Erythroblast (primary cell): ENCODE measurements at regions not wholly inside any gene's neighbourhood (a gene's known extent, or its start where the extent isn't known, plus 50 kb on each side); places are given as distances from the start of the nearest gene placed in this dataset.

ENCODE experiments used
- DNase-seq, 2 experiments: peaks; one replicate each; lab custom pipeline; 2025; lab: John Stamatoyannopoulos, UW
- GATA1 ChIP-seq: IDR thresholded peaks from 2 replicates; pipeline ENCODE4 v1.6.1; 2011; ENCODE audit warnings: low read depth, mild to moderate bottlenecking, control low read depth, low read length, moderate library complexity
- POLR2A ChIP-seq: IDR thresholded peaks from 2 replicates; pipeline ENCODE4 v1.6.1; 2011; ENCODE audit warnings: mild to moderate bottlenecking, low read length

DNA sequence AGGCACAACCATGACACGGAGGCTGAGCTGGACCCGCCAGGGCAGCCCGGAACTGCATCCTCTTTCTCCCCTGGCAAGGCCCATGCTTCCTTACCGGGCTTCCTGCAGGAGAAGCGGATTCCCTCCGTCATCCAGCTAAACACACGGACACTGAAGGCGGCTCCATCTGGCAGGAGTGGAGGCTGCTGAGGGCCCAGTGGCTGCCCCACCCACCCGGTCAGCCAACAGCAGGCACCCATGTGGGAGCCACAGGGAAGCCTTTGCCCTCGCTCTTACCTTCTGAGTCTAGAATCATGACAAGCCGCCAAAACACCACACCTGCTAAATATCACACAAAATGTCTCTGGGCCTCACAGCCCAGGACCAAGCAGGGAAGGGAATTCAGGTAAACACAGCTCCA is 321.6 kb upstream of the RNF32 start:
- TF ChIP-seq POLR2A, result no peak
- TF ChIP-seq GATA1, result no peak
- DNase-seq, result no peak

DNA sequence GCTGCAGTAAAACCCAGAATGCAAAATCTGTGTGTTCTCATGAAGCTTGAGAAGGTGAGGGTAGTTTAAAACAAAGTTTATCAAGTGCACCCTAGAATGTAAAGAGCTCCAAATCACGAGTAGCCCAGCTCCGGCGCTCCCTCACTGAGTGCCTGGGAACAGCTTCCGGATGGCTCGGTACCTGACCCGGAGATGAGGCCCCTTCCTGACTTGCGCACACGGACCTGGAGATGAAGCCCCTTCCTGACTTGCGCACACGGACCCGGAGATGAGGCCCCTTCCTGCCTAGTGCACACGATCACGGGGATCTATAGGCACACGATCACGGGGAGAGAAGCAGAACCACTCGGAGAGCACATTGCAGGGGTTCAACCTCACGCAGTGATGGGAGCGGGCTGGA is 322.1 kb upstream of the RNF32 start:
- TF ChIP-seq POLR2A (no peak), GATA1 (no peak)
- no peak for DNase-seq

DNA sequence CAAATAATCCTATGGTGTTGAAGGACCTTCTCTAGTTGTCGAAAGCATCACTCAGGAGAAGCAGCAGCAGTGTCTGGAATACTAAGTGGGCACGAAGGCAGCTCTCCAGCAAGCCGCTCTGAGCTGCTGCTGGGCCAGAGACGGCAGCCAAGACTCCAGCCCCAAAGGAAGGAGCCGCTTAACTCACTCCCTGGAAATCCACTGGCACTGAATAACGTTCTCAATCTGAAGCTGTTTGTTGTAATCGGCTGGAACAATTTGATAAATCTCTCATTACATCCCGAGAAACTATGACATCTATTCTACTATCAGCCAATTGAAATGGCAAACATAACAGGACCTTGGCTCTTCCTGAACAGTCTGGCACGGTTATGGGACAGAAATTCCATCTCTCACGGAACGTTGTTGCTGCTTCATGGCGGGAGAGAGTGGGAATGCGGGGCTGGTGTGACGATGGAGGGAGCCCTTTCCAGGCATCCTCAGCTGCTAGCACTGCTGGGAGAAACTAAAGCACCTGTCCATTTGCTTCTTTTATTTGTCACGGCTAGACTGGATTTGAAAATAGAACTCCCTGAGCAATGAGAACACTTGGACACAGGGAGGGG is 331.5 kb upstream of the RNF32 start:
- TF ChIP-seq POLR2A (no peak), GATA1 (no peak)
- no peak for DNase-seq

DNA sequence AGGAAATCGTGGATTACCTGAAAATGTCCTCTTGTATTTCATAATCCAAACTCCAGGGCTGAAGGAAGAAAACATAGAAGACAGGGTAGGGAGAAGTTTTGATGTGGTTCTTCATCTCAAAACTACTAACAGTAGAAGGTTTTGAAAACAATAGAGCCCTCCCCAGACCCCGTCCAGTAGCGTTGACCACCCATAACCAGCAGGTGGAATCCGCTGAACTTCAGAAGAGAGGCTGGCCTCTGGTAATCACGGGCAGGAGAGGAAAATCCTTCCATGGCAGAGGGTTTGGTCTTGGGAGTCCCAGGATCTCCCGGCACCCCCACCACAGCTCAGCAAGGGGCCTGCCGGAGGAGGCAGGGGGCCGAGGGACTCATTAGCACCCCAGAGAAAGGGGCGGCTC is 333.4 kb upstream of the RNF32 start:
- no peak for TF ChIP-seq GATA1
- TF ChIP-seq POLR2A, result no peak
- DNase-seq, result no peak

- TF ChIP-seq GATA1 (no peak), POLR2A (no peak)
Observed at GRCh38 chr7:156305351-156305750, 335.2 kb upstream of the RNF32 start.

DNA sequence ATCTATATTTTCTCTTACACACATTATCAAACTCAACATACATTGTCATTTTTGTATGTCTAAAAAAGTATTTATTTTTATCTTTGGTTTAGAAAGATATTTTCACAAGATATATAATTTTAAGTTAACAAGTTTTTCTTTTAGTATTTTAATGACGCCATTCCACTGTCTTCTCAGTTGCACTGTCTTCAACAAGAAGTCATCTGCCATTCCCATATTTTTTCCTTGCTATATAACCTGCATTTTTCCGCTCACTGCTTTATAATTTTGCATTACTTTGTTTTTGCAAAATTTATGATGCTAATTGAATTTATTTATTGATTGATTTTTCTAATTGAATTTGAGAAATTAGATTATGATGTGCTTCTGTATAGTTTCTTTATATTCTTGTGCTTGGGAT is 357.8 kb upstream of the RNF32 start:
- DNase-seq, result no peak
- no peak for TF ChIP-seq POLR2A

More at GRCh38 chr7:156305351-156305750, 335.2 kb upstream of the RNF32 start:
- DNase-seq, result no peak

GRCh38 chr7:156279635-156280034 is 360.9 kb upstream of the RNF32 start:
- DNase-seq, result no peak
- no peak for TF ChIP-seq GATA1
- no peak for TF ChIP-seq POLR2A

GRCh38 chr7:156275292-156275691 is 365.3 kb upstream of the RNF32 start:
- DNase-seq, result no peak
- TF ChIP-seq GATA1 (no peak), POLR2A (no peak)

DNA sequence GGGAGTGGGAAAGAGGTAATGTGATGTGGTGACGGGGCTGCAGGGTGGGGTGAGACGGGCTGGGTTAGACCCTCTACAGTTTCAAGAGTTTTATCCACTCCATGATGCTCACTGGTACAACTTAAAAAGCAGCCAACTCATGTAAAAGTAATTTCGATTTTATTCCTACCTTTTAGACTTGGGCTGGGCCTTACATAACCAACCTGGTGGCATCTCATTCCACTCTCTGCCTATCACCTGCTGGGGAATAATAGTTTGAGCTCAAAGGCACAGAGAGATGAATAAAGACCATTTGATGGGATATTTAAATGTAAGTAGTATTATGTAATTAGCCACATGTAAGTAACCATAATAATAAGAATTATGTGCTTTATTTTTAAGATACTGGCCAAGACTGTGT is 366.0 kb upstream of the RNF32 start:
- no peak for TF ChIP-seq POLR2A
- no peak for TF ChIP-seq GATA1
- no peak for DNase-seq

GRCh38 chr7:156261581-156261980 is 379.0 kb upstream of the RNF32 start:
- TF ChIP-seq POLR2A, result no peak
- no peak for TF ChIP-seq GATA1
- DNase-seq, result no peak

DNA sequence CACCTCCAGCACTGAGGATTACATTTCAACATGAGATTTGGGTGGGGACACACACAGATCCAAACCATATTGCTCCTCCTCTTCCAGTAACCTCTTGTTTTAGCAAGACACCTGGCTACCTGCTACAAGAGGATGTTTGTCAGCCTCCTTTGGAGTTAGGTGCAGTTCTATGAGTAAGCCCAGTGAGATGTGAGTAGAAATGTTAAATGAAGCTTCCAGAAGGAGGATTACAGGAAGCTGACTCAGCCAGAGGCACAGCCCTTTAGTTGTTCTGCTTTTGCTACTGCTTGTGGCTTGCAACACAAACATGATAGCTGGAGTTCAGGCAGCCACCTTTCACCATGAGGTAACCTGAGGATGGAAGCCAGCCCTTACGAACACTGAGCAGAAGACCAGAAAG is 382.7 kb upstream of the RNF32 start:
- TF ChIP-seq GATA1 (no peak), POLR2A (no peak)
- DNase-seq, result no peak

DNA sequence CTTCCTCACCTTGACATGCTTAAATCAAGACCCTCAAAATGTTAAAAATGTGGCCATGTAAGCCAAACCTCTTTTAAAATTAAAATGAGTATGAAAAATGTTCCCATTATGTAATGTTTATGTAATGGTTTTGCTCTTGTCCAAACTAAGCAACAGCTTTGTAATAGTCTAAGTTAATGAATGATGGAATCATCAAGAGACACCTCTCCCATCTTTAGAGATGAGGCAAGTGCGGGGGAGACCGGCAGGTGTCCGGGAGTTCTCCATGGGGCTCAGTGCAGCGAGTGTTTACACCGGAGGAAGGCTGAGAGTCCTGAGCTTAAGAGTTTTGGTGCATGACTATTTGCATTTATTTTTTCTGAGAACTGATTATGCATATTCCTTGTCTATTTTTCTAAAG is 384.9 kb upstream of the RNF32 start:
- no peak for DNase-seq
- TF ChIP-seq POLR2A (no peak), GATA1 (no peak)

- TF ChIP-seq GATA1 (no peak), POLR2A (no peak)
- no peak for DNase-seq
Observed at GRCh38 chr7:156251861-156252260, 388.7 kb upstream of the RNF32 start.

DNA sequence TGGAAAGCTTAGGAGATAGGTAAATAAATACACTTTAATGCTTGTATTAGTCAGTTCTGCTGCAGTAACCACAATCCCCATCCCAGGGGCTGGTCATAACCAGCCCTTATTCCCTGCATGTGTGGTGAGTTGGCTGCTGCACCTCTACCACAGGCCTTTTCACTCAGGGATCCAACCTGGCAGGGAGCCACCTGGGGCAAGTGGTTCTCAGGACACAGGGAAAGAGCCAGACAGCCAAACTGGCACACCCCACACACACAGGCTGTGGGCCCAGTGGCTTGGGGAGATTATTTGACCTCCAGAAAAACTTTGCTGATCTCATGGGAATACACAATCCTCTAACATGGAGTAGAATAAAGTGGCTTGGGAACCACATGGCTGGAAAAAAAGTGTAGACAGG is 400.0 kb upstream of the RNF32 start:
- TF ChIP-seq GATA1, result no peak
- TF ChIP-seq POLR2A, result no peak
- DNase-seq, result no peak

DNA sequence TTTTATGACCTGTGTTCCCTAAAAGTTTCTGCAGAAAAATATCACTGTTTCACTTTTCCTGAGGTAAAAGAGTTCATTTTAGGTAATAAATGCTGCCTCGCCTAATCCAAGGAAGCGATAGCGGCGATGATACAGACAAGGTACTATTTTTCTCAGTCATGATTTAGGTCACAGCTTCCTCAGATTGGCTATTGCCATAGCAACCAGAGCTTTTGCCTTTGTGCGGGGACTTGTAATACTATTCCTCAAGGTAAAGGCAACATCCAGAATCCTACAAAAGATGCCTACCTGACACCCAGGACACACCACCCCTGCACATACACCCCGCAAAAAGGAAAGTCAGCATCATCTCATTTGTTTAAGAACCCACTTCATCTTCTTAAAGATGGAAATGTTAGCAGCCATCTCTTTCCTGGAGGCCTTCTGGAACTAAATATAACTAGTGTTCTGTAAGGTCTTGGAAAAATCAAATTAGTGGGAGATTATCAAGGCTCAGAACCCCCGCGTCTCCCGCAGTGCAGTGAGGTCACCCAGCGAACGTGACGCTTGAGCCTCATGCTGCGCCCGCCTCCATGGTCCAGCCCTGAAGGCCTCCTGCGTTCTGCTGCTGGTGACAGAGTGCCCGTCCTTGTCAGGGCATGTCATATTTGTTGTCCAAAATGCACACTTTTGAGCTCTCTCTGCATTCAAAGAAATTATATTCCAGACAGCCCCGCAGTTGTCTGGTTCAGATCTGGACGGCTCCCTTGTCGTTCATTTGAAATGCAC is 402.0 kb upstream of the RNF32 start:
- TF ChIP-seq POLR2A, result no peak
- no peak for TF ChIP-seq GATA1

DNA sequence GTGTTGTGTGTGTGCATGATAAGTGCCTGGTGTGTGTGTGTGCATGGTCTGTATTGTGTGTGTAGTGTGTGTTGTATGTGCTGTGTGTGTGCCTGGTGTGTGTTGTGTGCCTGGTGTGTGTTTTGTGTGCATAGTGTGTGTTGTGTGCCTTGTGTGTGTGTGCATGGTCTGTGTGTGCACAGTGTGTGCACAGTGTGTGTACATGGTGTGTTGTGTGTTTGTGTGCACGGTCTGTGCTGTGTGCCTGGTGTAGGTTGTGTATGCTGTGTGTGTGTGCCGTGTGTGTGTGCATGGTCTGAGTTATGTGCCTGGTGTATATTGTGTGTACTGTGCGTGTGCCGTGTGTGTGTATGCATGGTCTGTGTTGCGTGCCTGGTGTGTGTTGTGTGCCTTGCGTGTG is 403.0 kb upstream of the RNF32 start:
- TF ChIP-seq POLR2A (no peak), GATA1 (no peak)
- no peak for DNase-seq

More for the DNA sequence above, 402.0 kb upstream of the RNF32 start:
- no peak for DNase-seq
